GM12878 (cell line): ENCODE measurements at regions not wholly inside any gene's neighbourhood (a gene's known extent, or its start where the extent isn't known, plus 50 kb on each side); places are given as distances from the start of the nearest gene placed in this dataset.
A peak's percentile ranks its signal among the peaks of the same experiment; 100 is the strongest.

ENCODE experiments used
- ATAC-seq: fragments of 200-7000 bp; cut with Tn5 transposase; 3 replicates; pipeline ENCODE4 v1.9.1; 2020; ENCODE audit warnings: mild to moderate bottlenecking, moderate library complexity
- BruUV-seq: library from RNA; stranded (reverse); fragments of 400-500 nt; replicated peaks from 2 replicates; lab custom pipeline; 2021; lab: Mats Ljungman, UMichigan
- CTCF ChIA-PET: fragments of 300-600 bp; sonication (Branson Sonifier 250); formaldehyde crosslinking; extraction: SDS; loops from one replicate; lab custom pipeline; 2021; ENCODE audit warnings: inconsistent platforms; lab: Yijun Ruan, JAX
- POLR2A ChIA-PET: fragments of 350-600 bp; formaldehyde crosslinking; extraction: SDS; loops from one replicate; lab custom pipeline; 2021; ENCODE audit warnings: inconsistent platforms; lab: Charles Lee
- RAD21 ChIA-PET: fragments of 300-600 bp; sonication (Branson Sonifier 250); formaldehyde crosslinking; loops from one replicate; lab custom pipeline; 2023; ENCODE audit warnings: antibody characterized with exemption; ENCODE audit not compliant: unreplicated experiment; lab: Charles Lee
- SMC1A ChIA-PET: fragments of 300-600 bp; sonication (Branson Sonifier 250); formaldehyde crosslinking; loops from one replicate; lab custom pipeline; 2023; ENCODE audit not compliant: unreplicated experiment, uncharacterized antibody; lab: Charles Lee
- DNase-seq: peaks from one replicate; pipeline ENCODE4 v3.0.0-alpha.2; 2011; ENCODE audit warnings: low read depth, low spot score
- FAIRE-seq: peaks from 3 replicates; lab custom pipeline; 2011; peaks lifted over from hg19 to GRCh38; lab: Jason Lieb, UNC
- H2AFZ ChIP-seq: 2 replicates; pipeline ENCODE4 v1.6.0; 2011; ENCODE audit warnings: low read depth, low read length, control low read depth; ENCODE audit not compliant: control insufficient read depth
- H3K27ac ChIP-seq: 2 replicates; pipeline ENCODE4 v1.5.1; 2011; ENCODE audit warnings: control low read depth; ENCODE audit not compliant: control insufficient read depth, insufficient read depth
- H3K27me3 ChIP-seq, 2 experiments: replicated peaks in 1 of 2; 2 replicates each; pipeline versions ENCODE4 v1.6.0 to v1.6.1; 2011; ENCODE audit warnings: low read length in 1 of 2; ENCODE audit not compliant: control insufficient read depth in 2 of 2, insufficient read depth in 2 of 2
- H3K36me3 ChIP-seq, 2 experiments: 2 replicates each; pipeline ENCODE4 v1.5.1; 2011; ENCODE audit warnings: low read length in 1 of 2; ENCODE audit not compliant: control insufficient read depth in 2 of 2, insufficient read depth in 2 of 2
- H3K4me1 ChIP-seq: 2 replicates; pipeline ENCODE4 v1.6.1; 2011; ENCODE audit warnings: mild to moderate bottlenecking, low read length, moderate library complexity, mixed read lengths; ENCODE audit not compliant: control insufficient read depth, insufficient read depth
- H3K4me2 ChIP-seq: 2 replicates; pipeline ENCODE4 v1.6.0; 2011; ENCODE audit warnings: control low read depth; ENCODE audit not compliant: control insufficient read depth, insufficient read depth
- H3K4me3 ChIP-seq: fragments of 200-600 bp; sonication (generic); 2 replicates; pipeline ENCODE4 v1.5.1; 2016
- H3K79me2 ChIP-seq: 2 replicates; pipeline ENCODE4 v1.6.0; 2011; ENCODE audit warnings: low read length; ENCODE audit not compliant: control insufficient read depth, insufficient read depth
- H3K9ac ChIP-seq: 2 replicates; pipeline ENCODE4 v1.8.0; 2011; ENCODE audit warnings: low read length, control low read depth, mixed read lengths; ENCODE audit not compliant: control insufficient read depth, insufficient read depth
- H3K9me3 ChIP-seq: replicated peaks from 3 replicates; pipeline ENCODE4 v1.5.1; 2011; ENCODE audit warnings: mild to moderate bottlenecking, low read length; ENCODE audit not compliant: control insufficient read depth, insufficient read depth
- H4K20me1 ChIP-seq: 2 replicates; pipeline ENCODE4 v1.6.0; 2011; ENCODE audit not compliant: control insufficient read depth, insufficient read depth
- HDGF ChIP-seq: fragments of 450-650 bp; IDR thresholded peaks from 2 replicates; pipeline ENCODE4 v1.6.1; 2016; ENCODE audit warnings: antibody characterized with exemption
- KLF5 ChIP-seq: fragments of 450-650 bp; IDR thresholded peaks from 2 replicates; pipeline ENCODE4 v1.6.1; 2014; ENCODE audit warnings: mild to moderate bottlenecking; ENCODE audit not compliant: partially characterized antibody
- NFXL1 ChIP-seq: fragments of 450-650 bp; IDR thresholded peaks from 2 replicates; pipeline ENCODE4 v1.6.1; 2017; ENCODE audit warnings: antibody characterized with exemption, mild to moderate bottlenecking, borderline replicate concordance
- NFYA ChIP-seq: IDR thresholded peaks from 2 replicates; pipeline ENCODE4 v1.6.1; 2011; ENCODE audit warnings: low read depth, mild to moderate bottlenecking, low read length, improper control_type of control experiment, borderline replicate concordance
- NR2C2 ChIP-seq: IDR thresholded peaks from 2 replicates; pipeline ENCODE4 v1.6.1; 2011; ENCODE audit warnings: borderline replicate concordance, low read depth; ENCODE audit not compliant: control insufficient read depth, insufficient read length
- PML ChIP-seq: IDR thresholded peaks from 2 replicates; pipeline ENCODE4 v1.6.1; 2012; ENCODE audit warnings: low read length, inconsistent platforms
- RBBP5 ChIP-seq: fragments of 200-600 bp; sonication (generic); conservative IDR thresholded peaks from 2 replicates; pipeline ENCODE4 v1.6.1; 2016
- YBX1 ChIP-seq: fragments of 450-650 bp; IDR thresholded peaks from 2 replicates; pipeline ENCODE4 v1.6.1; 2016; ENCODE audit warnings: antibody characterized with exemption
- ZNF24 ChIP-seq: fragments of 450-650 bp; IDR thresholded peaks from 2 replicates; pipeline ENCODE4 v1.6.1; 2017; ENCODE audit warnings: antibody characterized with exemption, mild to moderate bottlenecking
- WGBS: methylation state at CpG from one replicate; pipeline ENCODE4 v1.1.6; 2016; ENCODE audit warnings: low lambda C conversion rate; ENCODE audit not compliant: insufficient replicate concordance, insufficient coverage; ENCODE audit errors: missing lambda C conversion rate; 5-methylcytosine and 5-hydroxymethylcytosine counted together
- in situ Hi-C: fragments of 300-500 bp; cut with MboI; formaldehyde crosslinking; loops from 9 replicates; pipeline ENCODE4 v1.14.3; 2018; ENCODE audit warnings: mixed read lengths
- intact Hi-C: fragments of 100-400 bp; cut with micrococcal nuclease; formaldehyde crosslinking; loops from one replicate; pipeline ENCODE4 v1.14.2; 2022; ENCODE audit not compliant: unreplicated experiment
- TF ChIP-seq, protein P1 (sequence below): fragments of 450-650 bp; IDR thresholded peaks from 2 replicates; pipeline ENCODE4 v1.6.1; 2017; ENCODE audit warnings: mild to moderate bottlenecking, moderate library complexity
- TF ChIP-seq, protein P2 (sequence below): fragments of 450-650 bp; IDR thresholded peaks from 2 replicates; pipeline ENCODE4 v1.6.1; 2016; ENCODE audit warnings: mild to moderate bottlenecking, moderate library complexity, borderline replicate concordance
- TF ChIP-seq, protein P3 (sequence below): fragments of 450-650 bp; IDR thresholded peaks from 2 replicates; pipeline ENCODE4 v1.6.1; 2016; ENCODE audit warnings: mild to moderate bottlenecking

DNA sequence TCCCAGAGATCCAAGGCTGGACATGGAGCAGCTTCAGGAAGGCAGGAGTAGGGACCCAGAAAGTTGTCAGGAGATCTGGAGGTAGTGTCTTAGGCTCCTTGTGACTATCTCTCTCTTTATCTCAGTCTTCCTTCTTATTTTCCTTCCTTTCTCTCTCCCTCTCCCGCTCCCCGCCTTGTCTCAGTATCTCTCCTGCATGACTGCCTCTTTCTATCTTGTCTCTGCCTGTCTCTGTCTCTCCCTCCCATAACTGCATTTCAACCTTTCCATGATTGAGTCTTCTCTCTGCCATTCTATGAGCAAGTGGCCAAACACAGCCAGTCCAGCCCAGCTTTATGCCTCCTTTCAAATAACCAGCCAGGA, 61.0 kb upstream of the NEK6 start:
- FAIRE-seq (no peak), DNase-seq (no peak), ATAC-seq (no peak)
- Histone ChIP-seq H3K9me3 (peaks cover 4% of the 10 kb centered on the region), H2AFZ (peak overlapping the region; percentile 96), H3K36me3 (no peaks in the 10 kb centered on the region), H3K27me3 (no peaks in the 10 kb centered on the region), H3K27ac (peak overlapping the region; percentile 99), H3K4me1 (peaks cover 53% of the 10 kb centered on the region), H3K79me2 (peaks cover 9% of the 10 kb centered on the region), H4K20me1 (no peaks in the 10 kb centered on the region), H3K4me3 (peak overlapping the region; percentile 22; the same call in 1 of the 2 replicates), H3K9ac (peak overlapping the region; percentile 83), H3K4me2 (peak overlapping the region; percentile 98)
- ChIA-PET CTCF (interaction anchor here (0.6 to 9.3 kb wide), 22 partner anchors 10 to 905 kb away, joined by 3 to 78 read pairs (median 5); no protein-coding TSS in a partner anchor), SMC1A (interaction anchor here (0.7 to 10.2 kb wide), 31 partner anchors 8 to 198 kb away, joined by 3 to 249 read pairs (median 6); no protein-coding TSS in a partner anchor), RAD21 (interaction anchor here (1.0 to 13.0 kb wide), 23 partner anchors 9 to 256 kb away, joined by 3 to 293 read pairs (median 10); partner anchors contain the start of gene NEK6), POLR2A (interaction anchor here (0.7 to 5.3 kb wide), 18 partner anchors 8 to 96 kb away, joined by 3 to 59 read pairs (median 8); partner anchors contain the start of gene NEK6)
- TSS peak; percentile 82 for BruUV-seq
- TF ChIP-seq NFYA, result no peak
- TF ChIP-seq ZNF24, result no peak
- no peak for TF ChIP-seq NR2C2
- TF ChIP-seq, protein P1, sequence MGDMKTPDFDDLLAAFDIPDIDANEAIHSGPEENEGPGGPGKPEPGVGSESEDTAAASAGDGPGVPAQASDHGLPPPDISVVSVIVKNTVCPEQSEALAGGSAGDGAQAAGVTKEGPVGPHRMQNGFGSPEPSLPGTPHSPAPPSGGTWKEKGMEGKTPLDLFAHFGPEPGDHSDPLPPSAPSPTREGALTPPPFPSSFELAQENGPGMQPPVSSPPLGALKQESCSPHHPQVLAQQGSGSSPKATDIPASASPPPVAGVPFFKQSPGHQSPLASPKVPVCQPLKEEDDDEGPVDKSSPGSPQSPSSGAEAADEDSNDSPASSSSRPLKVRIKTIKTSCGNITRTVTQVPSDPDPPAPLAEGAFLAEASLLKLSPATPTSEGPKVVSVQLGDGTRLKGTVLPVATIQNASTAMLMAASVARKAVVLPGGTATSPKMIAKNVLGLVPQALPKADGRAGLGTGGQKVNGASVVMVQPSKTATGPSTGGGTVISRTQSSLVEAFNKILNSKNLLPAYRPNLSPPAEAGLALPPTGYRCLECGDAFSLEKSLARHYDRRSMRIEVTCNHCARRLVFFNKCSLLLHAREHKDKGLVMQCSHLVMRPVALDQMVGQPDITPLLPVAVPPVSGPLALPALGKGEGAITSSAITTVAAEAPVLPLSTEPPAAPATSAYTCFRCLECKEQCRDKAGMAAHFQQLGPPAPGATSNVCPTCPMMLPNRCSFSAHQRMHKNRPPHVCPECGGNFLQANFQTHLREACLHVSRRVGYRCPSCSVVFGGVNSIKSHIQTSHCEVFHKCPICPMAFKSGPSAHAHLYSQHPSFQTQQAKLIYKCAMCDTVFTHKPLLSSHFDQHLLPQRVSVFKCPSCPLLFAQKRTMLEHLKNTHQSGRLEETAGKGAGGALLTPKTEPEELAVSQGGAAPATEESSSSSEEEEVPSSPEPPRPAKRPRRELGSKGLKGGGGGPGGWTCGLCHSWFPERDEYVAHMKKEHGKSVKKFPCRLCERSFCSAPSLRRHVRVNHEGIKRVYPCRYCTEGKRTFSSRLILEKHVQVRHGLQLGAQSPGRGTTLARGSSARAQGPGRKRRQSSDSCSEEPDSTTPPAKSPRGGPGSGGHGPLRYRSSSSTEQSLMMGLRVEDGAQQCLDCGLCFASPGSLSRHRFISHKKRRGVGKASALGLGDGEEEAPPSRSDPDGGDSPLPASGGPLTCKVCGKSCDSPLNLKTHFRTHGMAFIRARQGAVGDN, result no peak
- no peak for TF ChIP-seq RBBP5
- TF ChIP-seq NFXL1, result no peak
- TF ChIP-seq, protein P2, sequence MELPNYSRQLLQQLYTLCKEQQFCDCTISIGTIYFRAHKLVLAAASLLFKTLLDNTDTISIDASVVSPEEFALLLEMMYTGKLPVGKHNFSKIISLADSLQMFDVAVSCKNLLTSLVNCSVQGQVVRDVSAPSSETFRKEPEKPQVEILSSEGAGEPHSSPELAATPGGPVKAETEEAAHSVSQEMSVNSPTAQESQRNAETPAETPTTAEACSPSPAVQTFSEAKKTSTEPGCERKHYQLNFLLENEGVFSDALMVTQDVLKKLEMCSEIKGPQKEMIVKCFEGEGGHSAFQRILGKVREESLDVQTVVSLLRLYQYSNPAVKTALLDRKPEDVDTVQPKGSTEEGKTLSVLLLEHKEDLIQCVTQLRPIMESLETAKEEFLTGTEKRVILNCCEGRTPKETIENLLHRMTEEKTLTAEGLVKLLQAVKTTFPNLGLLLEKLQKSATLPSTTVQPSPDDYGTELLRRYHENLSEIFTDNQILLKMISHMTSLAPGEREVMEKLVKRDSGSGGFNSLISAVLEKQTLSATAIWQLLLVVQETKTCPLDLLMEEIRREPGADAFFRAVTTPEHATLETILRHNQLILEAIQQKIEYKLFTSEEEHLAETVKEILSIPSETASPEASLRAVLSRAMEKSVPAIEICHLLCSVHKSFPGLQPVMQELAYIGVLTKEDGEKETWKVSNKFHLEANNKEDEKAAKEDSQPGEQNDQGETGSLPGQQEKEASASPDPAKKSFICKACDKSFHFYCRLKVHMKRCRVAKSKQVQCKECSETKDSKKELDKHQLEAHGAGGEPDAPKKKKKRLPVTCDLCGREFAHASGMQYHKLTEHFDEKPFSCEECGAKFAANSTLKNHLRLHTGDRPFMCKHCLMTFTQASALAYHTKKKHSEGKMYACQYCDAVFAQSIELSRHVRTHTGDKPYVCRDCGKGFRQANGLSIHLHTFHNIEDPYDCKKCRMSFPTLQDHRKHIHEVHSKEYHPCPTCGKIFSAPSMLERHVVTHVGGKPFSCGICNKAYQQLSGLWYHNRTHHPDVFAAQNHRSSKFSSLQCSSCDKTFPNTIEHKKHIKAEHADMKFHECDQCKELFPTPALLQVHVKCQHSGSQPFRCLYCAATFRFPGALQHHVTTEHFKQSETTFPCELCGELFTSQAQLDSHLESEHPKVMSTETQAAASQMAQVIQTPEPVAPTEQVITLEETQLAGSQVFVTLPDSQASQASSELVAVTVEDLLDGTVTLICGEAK, result peak; percentile 24; the same call in 1 of the 2 replicates
- 0 out of 2 replicates have a peak, but pooled peaks have one; percentile 14 for TF ChIP-seq YBX1
- TF ChIP-seq HDGF, result peak; percentile 29; the same call in 1 of the 2 replicates
- TF ChIP-seq, protein P3, sequence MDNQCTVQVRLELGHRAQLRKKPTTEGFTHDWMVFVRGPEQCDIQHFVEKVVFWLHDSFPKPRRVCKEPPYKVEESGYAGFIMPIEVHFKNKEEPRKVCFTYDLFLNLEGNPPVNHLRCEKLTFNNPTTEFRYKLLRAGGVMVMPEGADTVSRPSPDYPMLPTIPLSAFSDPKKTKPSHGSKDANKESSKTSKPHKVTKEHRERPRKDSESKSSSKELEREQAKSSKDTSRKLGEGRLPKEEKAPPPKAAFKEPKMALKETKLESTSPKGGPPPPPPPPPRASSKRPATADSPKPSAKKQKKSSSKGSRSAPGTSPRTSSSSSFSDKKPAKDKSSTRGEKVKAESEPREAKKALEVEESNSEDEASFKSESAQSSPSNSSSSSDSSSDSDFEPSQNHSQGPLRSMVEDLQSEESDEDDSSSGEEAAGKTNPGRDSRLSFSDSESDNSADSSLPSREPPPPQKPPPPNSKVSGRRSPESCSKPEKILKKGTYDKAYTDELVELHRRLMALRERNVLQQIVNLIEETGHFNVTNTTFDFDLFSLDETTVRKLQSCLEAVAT, result peak; percentile 97
- TF ChIP-seq PML, result no peak
- TF ChIP-seq KLF5, result no peak
- intact Hi-C loops (loop anchor here (1.0 to 2.0 kb wide), 5 partner anchors 22 to 68 kb away; no protein-coding TSS in a partner anchor), in situ Hi-C loops (no loop called here)
- 87% methylated on average over 2 of the region's 2 CpGs for WGBS
